SH-SY5Y (cell line): ENCODE measurements at regions not wholly inside any gene's neighbourhood (a gene's known extent, or its start where the extent isn't known, plus 50 kb on each side); places are given as distances from the start of the nearest gene placed in this dataset.

ENCODE experiments used
- GATA2 ChIP-seq: IDR thresholded peaks from 2 replicates; pipeline ENCODE4 v1.6.1; 2011; ENCODE audit warnings: mild to moderate bottlenecking, low read depth, low read length
- GATA3 ChIP-seq: IDR thresholded peaks from 2 replicates; pipeline ENCODE4 v1.6.1; 2011; ENCODE audit warnings: low read depth, mild to moderate bottlenecking, low read length, moderate library complexity

DNA sequence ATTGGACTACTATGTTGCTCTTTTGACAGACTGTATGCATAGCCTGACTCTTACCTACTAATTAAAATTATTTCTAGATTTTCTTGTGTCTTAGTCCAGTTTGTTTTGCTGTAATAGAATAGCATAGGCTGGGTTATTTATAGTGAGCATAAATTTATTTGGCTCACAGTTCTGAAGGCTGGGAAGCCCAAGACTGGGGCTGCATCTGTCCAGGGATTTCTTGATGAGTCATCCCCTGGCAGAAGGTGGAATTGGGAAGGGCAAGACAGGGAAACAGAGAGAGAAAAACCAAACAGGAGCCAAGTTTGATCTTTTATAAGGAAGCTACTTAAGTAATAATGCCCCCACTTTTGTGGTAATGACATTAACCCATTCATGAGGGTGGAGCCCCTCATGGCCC lies 759.2 kb upstream of the LRFN5 start:
- no peak for TF ChIP-seq GATA2
- no peak for TF ChIP-seq GATA3
